Epithelial cell of proximal tubule (primary cell): ENCODE measurements at regions not wholly inside any gene's neighbourhood (a gene's known extent, or its start where the extent isn't known, plus 50 kb on each side); places are given as distances from the start of the nearest gene placed in this dataset.

ENCODE experiments used
- DNase-seq: peaks from one replicate; pipeline ENCODE4 v3.0.0-alpha.2; 2011; ENCODE audit warnings: low read depth
- H3K4me3 ChIP-seq: 2 replicates; pipeline ENCODE4 v1.5.1; 2011; ENCODE audit warnings: low read depth, mild to moderate bottlenecking, low read length
- TF ChIP-seq, protein P1 (sequence below): conservative IDR thresholded peaks from 2 replicates; pipeline ENCODE4 v1.5.1; 2012; ENCODE audit warnings: low read depth, mild to moderate bottlenecking, low read length

DNA sequence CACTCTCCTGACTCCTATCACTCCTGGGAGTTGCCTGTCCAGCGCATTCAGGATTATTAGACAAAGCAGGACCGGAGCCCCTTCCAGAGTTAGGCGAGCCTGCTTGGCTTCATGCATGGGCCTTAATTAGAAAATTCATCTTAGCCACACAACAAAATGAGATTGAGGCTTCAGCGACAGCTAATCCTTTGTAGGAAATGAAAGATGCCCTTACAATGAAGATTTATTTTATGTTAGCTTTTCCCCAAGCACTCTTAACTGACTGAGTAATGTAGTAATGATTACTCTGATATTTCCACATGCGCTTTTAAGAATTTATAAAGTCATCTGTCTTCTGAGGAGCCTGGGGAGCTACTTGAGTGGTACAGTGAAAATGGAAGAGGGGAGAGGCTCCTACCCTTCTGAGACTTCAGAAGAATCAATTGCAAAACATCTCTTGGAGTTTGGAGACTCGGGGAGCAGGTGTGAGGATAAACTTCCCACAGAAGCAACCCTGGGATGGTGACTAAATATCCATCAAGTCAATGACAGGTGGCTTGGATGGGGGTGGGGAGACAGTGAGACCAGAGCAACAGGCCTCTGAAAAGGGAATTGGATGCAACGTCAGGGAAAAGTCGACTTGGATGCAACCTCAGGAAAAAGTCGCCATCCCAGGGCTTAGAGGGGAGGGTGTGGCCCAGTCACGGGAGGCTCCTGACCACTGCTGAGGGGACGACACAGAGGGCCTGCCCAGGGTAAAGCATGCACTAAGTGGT is 434.5 kb upstream of the B3GAT1 start:
- TF ChIP-seq, protein P1, sequence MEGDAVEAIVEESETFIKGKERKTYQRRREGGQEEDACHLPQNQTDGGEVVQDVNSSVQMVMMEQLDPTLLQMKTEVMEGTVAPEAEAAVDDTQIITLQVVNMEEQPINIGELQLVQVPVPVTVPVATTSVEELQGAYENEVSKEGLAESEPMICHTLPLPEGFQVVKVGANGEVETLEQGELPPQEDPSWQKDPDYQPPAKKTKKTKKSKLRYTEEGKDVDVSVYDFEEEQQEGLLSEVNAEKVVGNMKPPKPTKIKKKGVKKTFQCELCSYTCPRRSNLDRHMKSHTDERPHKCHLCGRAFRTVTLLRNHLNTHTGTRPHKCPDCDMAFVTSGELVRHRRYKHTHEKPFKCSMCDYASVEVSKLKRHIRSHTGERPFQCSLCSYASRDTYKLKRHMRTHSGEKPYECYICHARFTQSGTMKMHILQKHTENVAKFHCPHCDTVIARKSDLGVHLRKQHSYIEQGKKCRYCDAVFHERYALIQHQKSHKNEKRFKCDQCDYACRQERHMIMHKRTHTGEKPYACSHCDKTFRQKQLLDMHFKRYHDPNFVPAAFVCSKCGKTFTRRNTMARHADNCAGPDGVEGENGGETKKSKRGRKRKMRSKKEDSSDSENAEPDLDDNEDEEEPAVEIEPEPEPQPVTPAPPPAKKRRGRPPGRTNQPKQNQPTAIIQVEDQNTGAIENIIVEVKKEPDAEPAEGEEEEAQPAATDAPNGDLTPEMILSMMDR: no peak

DNA sequence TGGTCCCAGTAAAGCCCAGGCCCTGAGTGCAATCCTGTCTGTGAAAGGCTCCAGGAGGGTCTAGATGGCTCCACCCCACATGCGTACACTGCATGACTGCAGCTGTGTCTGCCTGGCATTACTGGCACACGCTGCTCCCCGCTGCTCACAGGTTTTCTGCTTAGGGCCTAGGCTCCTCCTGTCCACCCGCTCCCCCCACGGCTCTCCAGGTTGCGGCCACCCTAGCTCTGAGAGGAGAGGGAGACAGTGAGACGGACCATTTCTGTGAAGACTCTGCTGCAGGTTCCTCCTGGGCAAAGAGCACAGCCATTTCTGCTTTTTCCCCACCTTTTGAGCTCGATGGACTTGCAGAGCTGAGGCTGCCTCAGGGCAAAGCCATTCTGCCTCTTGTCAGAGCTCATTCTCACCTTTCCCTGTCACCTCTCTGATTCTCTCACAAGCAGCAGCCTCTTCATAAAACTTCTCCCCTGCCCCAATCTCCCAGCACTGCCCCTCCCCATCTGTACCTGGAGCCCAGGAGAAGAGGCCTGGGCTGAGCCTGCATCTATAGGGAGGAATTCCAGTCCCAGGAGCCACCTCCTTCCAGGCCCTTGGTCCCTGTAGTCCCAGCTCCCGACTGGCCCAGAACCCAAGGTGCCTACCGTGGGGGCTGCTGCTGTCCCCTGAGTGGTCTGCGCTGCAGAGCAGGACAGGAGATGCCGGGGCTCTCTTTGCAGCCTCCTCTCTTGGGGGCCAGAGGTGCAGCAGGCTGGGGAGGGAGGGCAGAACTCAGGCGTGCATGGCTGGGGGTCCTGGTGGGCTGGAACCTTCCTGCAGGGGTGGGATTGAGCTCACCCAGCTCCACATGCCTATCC is 433.7 kb upstream of the B3GAT1 start:
- no peak for DNase-seq
- TF ChIP-seq, protein P1: no peak
- no peak overlapping the region for H3K4me3 ChIP-seq

More for the DNA sequence above, 434.5 kb upstream of the B3GAT1 start:
- no peak overlapping the region for H3K4me3 ChIP-seq
- no peak for DNase-seq

DNA sequence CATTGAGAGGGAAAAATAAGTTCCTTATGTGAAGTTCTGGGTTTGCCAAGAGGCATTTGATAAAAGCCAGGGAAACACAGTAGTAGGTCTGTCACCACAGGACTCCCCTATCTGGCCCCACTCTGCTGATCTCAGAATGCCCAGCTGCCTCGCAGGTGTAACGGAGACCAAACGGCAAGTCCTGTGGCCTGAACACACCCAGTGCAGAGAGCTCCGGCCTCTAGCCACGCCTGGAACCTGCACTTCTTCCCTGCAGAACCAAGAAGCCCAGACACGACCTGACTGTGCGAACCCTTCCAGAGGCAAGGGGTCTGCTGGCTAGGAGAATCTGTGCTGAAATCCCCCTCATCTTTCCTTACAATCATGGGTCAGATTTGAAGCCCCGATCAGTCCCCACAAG is 432.8 kb upstream of the B3GAT1 start:
- no peak for DNase-seq
- H3K4me3 ChIP-seq: no peak overlapping the region
- TF ChIP-seq, protein P1: no peak

DNA sequence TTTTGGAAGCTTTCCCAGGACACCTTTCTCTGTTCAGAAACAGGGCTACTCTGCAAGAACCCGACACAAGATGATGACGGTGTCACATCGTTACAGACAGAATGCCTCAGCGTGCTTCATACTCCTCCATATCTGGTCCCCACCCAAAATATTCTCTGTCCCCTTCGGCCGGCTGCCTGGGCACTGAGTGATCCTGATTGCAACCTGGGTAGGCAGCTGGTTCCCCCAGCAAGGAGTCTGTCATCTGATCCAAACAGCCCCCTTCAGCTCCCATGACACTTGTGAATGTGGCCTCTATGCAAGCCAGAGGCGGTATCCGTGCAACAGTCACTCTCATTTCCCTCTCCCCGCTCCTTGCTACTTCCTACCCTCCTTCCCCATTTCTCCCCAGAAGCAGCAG is 431.7 kb upstream of the B3GAT1 start:
- no peak for DNase-seq
- no peak overlapping the region for H3K4me3 ChIP-seq
- TF ChIP-seq, protein P1: no peak

DNA sequence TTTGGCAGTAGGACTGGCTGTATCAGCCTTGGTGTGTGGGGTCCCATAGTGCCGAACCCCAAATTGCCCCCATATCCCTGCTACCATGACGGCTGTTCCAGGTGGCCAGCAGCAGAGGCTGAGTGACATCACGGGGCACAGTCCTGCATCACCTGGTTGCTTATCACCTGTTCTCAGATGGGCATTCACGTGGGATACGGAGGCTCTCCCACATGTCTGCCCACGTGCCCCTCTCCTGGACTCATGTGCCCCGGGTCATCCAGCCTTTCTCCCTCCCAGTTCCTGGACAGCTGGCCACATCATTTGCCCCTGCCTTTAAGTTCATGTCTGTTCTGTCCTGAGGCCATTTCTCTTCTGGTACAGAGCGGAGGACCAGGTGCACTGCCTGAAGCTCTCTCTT is 431.0 kb upstream of the B3GAT1 start:
- no peak overlapping the region for H3K4me3 ChIP-seq
- TF ChIP-seq, protein P1: no peak
- no peak for DNase-seq

DNA sequence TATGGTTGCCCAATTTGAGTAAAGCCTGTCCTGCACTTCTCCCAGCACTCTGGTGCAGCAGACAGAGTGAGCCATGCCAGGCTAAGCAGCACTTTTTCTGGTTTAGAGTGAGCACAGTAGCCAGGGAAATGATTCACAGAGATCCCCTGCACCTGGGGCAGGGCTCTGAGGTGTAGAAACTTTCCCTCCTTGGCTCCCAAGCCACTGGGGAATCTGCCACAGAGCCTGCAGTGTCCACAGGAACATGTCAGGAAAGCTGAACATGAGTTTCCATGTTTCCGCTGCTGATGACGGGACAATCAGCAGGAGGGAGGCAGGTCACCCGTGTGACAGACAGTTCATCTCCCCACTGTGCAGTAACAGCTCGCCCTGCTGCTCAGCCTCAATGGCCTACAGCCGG is 429.9 kb upstream of the B3GAT1 start:
- TF ChIP-seq, protein P1: no peak
- H3K4me3 ChIP-seq: no peak overlapping the region
- no peak for DNase-seq
